ENCODE measurements at regions not wholly inside any gene's neighbourhood (a gene's known extent, or its start where the extent isn't known, plus 50 kb on each side); places are given as distances from the start of the nearest gene placed in this dataset.

DNA sequence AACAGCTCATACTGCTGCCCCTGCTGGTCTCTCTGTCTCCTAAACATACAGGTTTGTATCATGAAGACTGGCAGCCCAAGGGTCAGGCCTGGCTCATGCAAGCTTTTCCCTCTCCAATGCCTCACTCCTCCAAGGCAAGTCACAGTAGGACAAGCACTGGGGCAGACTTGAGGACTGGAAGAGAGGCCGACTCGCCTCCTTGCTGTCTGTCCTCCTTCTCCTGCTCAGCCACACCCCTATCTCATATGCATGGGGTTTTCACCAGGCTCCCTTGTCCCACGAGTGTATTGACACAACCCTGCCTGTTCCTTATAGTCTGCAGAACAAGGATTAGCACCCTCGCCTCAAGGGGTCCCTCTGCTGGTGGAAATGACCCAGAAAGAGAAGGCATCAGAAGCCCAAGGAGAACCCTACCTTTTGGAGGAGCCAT, 223.7 kb downstream of the SOX11 start:
- no peak for DNase-seq (ENCODE audit: low spot score)

GRCh38 chr2:5921081-5921642, 229.0 kb downstream of the SOX11 start:
- DNase-seq (ENCODE audit: low spot score): no peak

- no peak for DNase-seq (ENCODE audit: low spot score)
Measured at GRCh38 chr2:5923957-5924945, 232.1 kb downstream of the SOX11 start.

DNA sequence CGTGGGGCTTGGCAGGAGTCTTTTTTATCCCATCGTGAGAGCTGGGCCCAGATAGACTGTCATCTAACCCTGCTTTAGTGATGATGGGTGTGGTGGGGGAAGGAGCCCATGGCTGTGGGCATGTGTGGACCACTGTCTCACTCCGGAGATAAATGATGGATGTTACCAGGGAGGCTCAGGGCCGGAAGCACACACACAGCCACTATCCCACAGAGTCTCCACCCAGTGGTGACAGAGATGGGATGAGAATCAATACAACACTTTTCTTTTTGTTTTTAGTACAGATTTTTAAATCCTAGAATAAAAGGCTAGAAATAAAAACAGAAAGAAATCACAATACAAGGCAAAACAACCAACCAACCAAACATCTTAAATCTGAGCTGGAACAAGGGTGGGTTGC, 233.4 kb downstream of the SOX11 start:
- DNase-seq (ENCODE audit: low spot score): no peak

DNA sequence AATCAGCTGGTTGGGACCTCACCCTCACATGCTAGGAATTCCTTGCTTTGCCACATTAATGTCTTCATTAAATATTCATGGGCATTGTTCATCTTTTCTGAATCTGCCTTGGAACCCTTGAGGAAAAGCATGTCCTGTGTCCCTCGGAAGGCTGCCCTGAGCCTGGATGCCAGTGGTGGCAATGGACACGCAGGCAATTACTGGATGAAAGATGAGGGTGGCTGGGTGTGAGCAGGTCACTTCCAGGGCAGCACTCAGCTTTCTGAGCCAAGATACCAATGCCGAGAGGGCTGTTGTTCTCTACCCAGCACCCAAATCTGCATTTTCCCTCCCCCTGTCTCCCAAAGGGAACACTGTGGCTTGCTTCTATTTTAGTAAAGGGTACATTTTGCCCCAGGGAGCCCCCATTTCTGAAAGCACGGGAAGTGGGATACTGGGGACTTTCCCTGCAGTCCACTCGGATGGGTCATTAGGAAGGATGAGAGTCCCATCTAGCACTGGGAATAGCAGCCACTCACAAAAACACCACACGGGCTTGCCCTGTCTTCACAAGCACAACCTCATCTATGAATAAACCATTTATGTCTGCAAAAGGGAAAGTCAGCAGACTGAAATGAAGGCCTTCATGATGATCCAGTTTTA, 234.8 kb downstream of the SOX11 start:
- DNase-seq (ENCODE audit: low spot score): no peak

DNA sequence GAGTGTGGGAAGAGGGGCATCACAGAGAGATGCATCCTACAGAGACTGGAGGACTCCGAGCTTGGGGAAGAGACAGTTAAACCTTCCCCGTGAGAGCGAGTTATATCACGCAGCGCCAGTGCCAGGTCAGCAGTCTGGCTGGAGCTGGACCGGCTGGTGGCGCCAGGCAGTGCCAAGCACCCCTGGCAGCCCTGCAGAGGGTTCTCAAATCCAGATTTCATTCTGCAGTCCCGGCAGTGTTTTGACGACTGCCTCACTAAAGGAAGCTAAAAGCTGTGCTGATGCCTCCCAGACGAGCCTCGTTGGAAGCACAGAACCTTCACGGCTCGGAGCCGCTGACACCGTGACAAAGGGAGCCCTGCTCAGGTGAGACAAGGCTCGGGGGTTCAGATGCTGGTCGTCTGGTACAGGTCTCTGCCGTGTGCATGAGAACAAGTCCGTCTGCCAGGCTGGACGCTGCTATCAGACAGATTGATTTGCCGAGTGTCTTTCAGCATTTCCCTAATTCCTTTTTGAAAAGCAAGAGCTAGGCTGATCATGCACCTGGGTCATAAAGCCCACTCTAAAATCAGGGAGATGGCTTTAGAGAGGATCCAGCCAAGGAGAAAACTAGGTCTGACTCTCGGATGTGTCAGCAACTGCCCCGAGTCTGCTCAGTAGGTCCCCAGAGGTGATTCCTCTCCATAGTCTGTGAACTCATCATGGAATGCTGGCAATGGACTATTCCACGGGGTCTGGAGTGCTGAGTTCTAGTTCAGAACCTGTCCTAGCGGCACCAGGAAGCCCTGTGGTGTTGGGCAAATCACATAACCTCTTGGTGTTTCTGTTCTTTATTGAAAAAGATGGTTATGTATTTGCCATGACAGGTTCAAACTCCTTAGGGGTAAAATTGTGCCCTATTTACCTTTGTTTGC, 240.6 kb downstream of the SOX11 start:
- no peak for DNase-seq (ENCODE audit: low spot score)

- DNase-seq (ENCODE audit: low spot score): no peak
Measured at GRCh38 chr2:5933669-5934068, 241.5 kb downstream of the SOX11 start.

- no peak for DNase-seq (ENCODE audit: low spot score)
Measured at GRCh38 chr2:5937321-5937720, 245.1 kb downstream of the SOX11 start.

DNA sequence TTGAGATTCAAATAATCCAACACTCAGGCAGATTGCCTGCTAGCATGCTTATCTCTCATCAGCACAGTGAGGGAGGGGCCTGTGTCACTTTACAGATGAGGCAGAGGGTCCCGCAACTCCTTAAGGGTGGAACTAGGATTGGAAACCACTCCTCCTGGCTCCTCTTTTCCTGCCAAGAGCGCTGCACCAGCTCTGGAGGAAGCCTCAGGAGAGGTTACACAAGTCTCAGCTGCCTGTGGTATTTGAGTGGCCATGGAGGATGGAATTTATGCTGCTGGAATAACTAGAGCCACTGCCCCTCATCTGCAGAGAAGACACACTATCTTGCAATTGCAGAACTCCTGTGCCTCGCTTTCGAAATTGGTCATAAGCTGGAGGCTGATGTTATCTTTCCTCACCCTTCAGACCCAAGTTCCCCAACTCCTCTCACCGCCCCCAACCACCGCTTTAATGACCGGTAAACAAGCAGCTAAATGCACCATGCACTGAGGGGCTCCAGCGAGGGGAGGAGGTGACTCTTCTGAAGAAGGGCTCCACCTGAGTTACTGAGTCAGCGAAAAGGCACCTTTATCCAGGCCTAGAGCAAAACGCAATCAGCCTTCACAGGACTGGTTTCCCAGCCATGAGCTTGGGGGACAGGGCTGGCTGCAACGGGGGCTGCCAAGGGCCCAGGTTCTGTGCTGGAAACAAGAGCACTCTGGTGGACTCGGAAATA, 245.8 kb downstream of the SOX11 start:
- no peak for DNase-seq (ENCODE audit: low spot score)

- DNase-seq (ENCODE audit: low spot score): no peak
Measured at GRCh38 chr2:5938566-5938896, 246.3 kb downstream of the SOX11 start.

- DNase-seq (ENCODE audit: low spot score): no peak
Measured at GRCh38 chr2:5939553-5939952, 247.4 kb downstream of the SOX11 start.

DNA sequence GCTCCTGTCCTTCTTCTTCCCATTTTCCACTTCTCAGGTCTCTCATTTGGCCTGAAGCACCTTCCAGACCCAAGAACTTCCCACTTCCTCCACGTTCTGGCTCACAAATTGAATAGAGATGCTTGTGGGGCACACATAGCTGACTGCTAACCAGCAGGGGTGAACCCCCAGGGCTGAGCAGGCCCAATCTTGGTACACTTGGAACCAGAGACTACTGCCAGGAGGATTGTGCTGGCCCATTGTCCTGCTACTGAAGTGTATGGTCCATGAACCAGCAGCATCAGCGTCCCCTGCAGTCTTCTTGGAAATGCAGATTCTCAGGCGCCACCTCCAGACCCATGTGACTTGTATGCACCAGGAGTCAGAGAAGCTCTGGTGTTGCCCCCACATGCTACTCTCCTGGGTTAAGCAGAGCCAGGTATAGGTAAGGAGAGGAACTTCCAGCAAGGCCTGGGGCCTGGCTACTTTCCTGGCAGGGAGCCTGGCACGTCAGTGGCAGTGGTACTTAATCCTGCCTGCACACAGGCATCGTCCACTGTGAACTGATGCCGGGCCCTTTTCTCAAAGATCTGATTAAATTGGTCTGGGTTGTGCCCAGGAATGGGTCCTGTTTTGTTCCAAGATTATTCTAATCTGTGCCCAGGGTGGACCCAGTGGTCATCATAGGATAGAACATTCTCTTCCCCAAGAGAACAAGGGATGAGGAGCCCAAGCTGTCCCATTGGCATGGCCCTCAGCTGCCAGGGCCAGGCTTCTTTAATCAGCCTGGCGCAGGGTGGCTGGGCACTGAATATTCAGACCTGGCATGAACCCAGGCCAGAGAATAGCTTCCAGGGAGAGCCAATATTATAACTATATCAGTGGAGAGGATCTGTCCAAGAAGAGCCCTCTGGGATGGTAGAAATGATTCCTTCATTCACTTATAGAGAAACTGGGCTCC, 248.7 kb downstream of the SOX11 start:
- no peak for DNase-seq (ENCODE audit: low spot score)

GRCh38 chr2:5942204-5942603, 250.0 kb downstream of the SOX11 start:
- DNase-seq (ENCODE audit: low spot score): no peak

GRCh38 chr2:5945742-5946141, 253.6 kb downstream of the SOX11 start:
- no peak for DNase-seq (ENCODE audit: low spot score)

GRCh38 chr2:5946225-5947115, 254.3 kb downstream of the SOX11 start:
- DNase-seq (ENCODE audit: low spot score): no peak

DNA sequence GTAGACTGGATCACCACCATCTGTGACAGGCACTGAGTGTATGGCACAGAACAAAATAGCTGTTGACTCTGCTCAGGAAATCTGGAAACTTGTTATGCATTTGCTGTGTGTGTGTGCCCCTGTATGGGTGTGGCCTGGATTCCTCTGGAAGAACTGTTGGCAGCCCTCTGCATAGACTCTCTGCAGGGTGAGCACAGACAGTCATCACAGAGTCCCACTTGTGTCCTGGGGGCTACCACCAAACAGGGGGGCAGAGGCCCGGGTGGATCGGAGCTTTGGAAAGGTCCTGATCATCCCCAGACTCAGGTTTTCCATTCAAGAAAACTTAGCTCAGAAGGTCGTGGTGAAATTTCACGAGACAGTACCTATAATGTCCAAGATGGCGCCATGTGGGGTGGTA, 258.6 kb downstream of the SOX11 start:
- no peak for DNase-seq (ENCODE audit: low spot score)

DNA sequence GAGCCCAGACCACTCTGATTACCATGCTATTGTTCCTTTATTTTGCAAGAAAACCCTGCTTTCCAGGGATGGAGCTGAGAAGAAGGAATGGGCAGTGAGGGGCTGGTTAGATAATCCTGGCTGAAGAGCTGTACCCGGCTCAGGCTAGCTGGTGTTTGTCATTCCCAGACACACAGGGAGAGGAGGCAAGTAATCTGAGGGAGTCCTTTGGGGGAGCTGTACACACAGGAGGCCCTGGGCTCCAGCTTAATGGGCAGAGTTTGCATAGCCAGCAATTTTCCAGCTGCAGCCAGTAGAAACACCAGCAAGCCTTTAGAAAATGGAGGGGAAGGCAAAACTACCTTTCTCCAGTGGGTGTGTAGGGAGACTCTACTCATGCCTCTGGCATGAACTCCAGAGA, 259.3 kb downstream of the SOX11 start:
- DNase-seq (ENCODE audit: low spot score): no peak

- no peak for DNase-seq (ENCODE audit: low spot score)
Measured at GRCh38 chr2:5953525-5953924, 261.3 kb downstream of the SOX11 start.

DNA sequence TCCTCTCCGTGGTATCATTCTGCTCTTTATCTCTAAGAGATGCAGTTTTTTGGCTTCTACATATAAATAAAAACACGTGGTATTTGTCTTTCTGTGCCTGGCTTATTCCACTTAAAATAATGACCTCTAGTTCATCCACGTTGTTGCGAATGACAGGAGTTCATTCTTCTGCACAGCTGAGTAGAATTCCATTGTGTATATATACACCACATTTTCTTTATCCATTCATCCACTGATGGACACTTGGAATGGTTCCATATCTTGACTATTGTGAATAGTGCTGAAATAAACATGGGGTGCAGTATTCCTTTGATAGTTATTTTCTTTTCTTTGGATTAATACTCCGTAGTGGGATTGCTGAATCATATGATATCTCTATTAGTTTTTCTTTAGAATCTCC, 262.3 kb downstream of the SOX11 start:
- DNase-seq (ENCODE audit: low spot score): no peak
